SK-N-SH (cell line): ENCODE measurements at regions not wholly inside any gene's neighbourhood (a gene's known extent, or its start where the extent isn't known, plus 50 kb on each side); places are given as distances from the start of the nearest gene placed in this dataset.

Experiments
- CTCF ChIP-seq: fragments of 200-600 bp; sonication (generic); IDR thresholded peaks from 2 replicates; pipeline ENCODE4 v1.6.1; 2017; ENCODE audit warnings: antibody characterized with exemption, mild to moderate bottlenecking, moderate library complexity
- ELF1 ChIP-seq: IDR thresholded peaks from 2 replicates; pipeline ENCODE4 v1.4.0; 2012
- EP300 ChIP-seq, 2 experiments: IDR thresholded peaks; 2 replicates each; pipeline versions ENCODE4 v1.4.0 to v1.6.1; 2012; ENCODE audit warnings: borderline replicate concordance in 1 of 2, low read depth in 1 of 2, low read length in 1 of 2
- FOSL2 ChIP-seq: IDR thresholded peaks from 2 replicates; pipeline ENCODE4 v1.4.0; 2012; ENCODE audit warnings: low read depth, mild to moderate bottlenecking, moderate library complexity, borderline replicate concordance
- GABPA ChIP-seq: IDR thresholded peaks from 2 replicates; pipeline ENCODE4 v1.4.0; 2012; ENCODE audit warnings: low read depth, mild to moderate bottlenecking
- MAX ChIP-seq: IDR thresholded peaks from 2 replicates; pipeline ENCODE4 v1.4.0; 2012; ENCODE audit warnings: low read depth
- POLR2AphosphoS5 ChIP-seq: IDR thresholded peaks from 2 replicates; pipeline ENCODE4 v1.6.1; 2012; ENCODE audit warnings: low read depth, low read length
- RAD21 ChIP-seq: IDR thresholded peaks from 2 replicates; pipeline ENCODE4 v1.6.1; 2012; ENCODE audit warnings: mild to moderate bottlenecking, low read length
- RCOR1 ChIP-seq: fragments of 150-350 bp; IDR thresholded peaks from 2 replicates; pipeline ENCODE4 v1.6.1; 2017; ENCODE audit warnings: antibody characterized with exemption, low read length
- REST ChIP-seq: IDR thresholded peaks from 2 replicates; pipeline ENCODE4 v1.6.1; 2012; ENCODE audit warnings: mild to moderate bottlenecking, low read depth, low read length, moderate library complexity
- TEAD4 ChIP-seq: IDR thresholded peaks from 2 replicates; pipeline ENCODE4 v1.4.0; 2012; ENCODE audit warnings: mild to moderate bottlenecking, borderline replicate concordance; ENCODE audit not compliant: insufficient read depth

GRCh38 chrX:43148305-43148704 is 370.3 kb upstream of the PPP1R2C start:
- no peak for TF ChIP-seq TEAD4
- TF ChIP-seq REST = no peak
- TF ChIP-seq FOSL2 = no peak
- no peak for TF ChIP-seq RCOR1
- TF ChIP-seq EP300 (IDR thresholded peaks at IDR 0.05; ENCODE audit: borderline replicate concordance in 1 of 2, low read depth in 1 of 2, low read length in 1 of 2) = no peak
- no peak for TF ChIP-seq RAD21
- no peak for TF ChIP-seq ELF1
- no peak for TF ChIP-seq MAX
- TF ChIP-seq CTCF = no peak
- TF ChIP-seq GABPA = no peak
- TF ChIP-seq POLR2AphosphoS5 = no peak
